Germinal center (tissue), 1 donor: ENCODE measurements at regions not wholly inside any gene's neighbourhood (a gene's known extent, or its start where the extent isn't known, plus 50 kb on each side); places are given as distances from the start of the nearest gene placed in this dataset.

Experiments used
- DNase-seq: peaks from one replicate; pipeline ENCODE4 v3.0.0; 2012; ENCODE audit warnings: mixed read lengths, low spot score

- no peak for DNase-seq
Observed at GRCh38 chr6:43966853-43967718, 160.2 kb downstream of the MRPL14 start.

GRCh38 chr6:43966374-43966658 is 160.9 kb downstream of the MRPL14 start:
- no peak for DNase-seq

- DNase-seq: no peak
Observed at GRCh38 chr6:43965628-43966373, 161.5 kb downstream of the MRPL14 start.

DNA sequence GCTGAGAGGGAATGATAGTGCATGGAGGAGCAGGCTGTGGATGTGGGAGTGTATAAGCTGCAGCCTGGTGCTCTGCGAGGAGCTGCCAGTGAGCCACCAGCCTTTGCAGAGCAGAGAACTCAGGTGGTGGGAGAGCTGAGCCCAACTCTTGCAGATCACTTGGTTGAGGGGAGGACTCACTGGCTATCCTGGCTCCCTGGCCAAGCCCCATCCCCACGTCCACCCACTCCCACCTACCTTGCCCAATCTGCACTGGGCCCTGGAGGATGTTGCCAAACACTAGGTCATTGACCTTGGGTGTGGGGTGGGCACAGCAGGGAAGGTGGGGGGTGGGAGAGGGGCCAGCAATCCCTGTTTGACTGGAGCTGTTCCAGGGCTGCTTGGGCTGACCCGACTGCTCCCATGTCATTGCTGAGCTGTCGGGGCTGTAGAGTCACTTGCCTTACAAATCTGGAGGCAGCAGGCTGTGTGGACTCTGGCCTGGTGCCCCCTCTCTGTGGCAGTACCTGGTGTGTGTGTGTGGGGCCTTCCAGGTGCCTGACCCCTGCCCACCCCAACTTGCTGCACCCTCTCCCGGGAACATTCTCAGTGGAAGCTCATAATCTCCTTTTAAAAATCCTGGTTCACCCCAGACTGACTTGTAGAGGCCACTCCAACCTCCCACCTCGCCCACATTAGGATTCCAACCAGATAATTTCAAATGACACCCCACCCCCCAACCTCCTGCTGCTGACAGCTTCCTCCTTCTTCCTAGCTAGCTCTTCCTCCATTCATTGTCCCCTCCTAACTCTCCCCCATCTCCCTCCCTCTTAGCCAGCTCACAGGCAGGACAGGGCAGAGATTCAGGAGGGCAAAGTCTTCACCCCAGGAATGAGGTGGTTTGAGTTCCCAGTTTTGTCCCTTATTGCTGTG is 162.3 kb downstream of the MRPL14 start:
- DNase-seq: no peak

- no peak for DNase-seq
Observed at GRCh38 chr6:43963877-43964658, 163.2 kb downstream of the MRPL14 start.

DNA sequence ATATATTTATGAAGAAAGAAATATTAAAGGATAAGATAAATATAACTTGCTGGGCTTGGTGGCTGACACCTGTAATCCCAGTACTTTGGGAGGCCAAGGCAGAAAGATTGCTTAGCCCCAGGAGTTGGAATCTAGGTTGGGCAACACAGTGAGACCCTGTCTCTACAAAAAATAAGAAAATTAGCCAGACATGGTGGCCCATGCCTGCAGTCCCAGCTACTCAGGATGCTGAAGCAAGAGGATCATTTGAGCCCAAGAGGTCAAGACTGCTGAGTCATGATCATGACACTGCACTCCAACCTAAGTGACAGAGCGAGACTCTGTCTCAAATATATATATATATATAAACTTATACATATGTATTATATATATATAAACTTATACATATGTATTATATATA is 164.0 kb downstream of the MRPL14 start:
- DNase-seq: no peak

DNA sequence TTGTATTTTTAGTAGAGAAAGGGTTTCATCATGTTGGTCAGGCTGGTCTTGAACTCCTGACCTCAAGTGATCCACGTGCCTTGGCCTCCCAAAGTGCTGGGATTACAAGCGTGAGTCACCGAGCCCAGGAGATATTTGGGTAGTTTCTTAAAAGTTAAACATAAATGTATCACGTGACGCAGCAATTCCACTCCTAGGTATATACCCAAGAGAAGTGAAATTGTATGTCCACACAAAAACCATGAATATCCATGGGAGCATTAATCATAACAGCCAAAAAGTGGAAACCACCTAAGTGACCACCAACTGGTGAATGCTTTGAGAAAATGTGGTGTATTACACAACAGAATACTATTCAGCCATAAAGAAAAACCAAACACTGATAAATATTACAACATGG is 164.8 kb downstream of the MRPL14 start:
- no peak for DNase-seq

GRCh38 chr6:43957273-43957672 is 170.0 kb downstream of the MRPL14 start:
- no peak for DNase-seq

- DNase-seq: no peak
Observed at GRCh38 chr6:43956478-43956877, 170.8 kb downstream of the MRPL14 start.

DNA sequence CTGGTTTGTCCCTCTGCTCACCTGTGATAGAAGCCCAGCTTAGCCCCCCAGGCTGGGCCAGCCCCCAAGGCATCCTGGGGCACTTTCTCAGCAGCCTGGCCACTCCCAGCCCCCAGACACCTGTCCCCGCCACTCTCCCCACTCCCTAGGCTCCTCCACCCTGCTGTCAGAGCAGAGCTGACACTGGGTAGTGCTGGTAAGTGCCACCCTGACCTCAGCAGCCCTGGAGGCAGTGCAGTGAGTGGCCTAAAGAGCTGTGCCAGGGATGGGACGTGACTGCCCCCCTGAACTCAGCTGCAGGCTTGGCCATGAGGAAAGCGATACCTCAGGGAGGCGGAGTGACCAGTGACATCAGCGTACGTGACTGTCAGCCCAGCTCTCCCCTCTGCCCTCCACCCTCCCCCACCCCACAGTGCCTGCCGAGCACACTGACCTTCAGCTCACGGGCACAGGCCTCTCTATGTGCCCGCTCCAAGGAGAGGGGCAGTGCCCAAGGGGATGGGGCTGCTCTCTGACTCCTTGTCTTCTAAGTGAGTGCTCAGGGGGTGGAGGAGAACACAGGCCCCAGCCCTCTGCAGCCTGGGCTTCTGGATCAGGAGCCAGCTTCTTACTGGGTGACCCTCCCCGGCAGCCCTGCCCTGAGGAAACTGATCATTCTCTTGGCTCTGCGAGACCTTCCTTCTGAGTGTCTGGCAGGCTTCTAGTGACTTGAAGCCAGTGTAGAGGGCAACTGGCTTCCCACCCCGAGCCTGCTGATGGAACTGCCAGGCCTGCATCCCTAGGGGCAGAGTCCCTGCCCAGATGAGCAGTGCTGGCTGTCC is 172.7 kb downstream of the MRPL14 start:
- no peak for DNase-seq

- no peak for DNase-seq
Observed at GRCh38 chr6:43953794-43954310, 173.4 kb downstream of the MRPL14 start.

DNA sequence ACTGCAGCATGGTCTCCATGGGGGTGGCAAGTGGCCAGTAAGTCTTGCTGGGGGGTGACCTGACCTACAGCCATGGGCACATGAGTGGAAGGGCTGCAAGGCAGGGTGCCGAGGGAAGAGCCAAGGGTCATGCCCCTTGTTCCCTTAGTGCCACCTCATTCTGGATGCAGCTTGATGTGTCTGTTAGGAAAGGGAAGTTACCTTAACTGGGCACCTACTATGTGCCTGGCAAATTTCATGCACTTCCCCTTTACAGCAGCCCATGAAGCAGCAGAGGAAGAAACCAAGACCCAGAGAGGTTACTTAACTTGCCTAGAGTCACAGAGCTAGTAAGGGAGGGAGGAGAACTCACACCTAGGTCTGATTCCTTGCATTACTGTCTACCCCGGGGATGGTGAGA is 174.0 kb downstream of the MRPL14 start:
- DNase-seq: no peak

GRCh38 chr6:43952746-43953145 is 174.5 kb downstream of the MRPL14 start:
- no peak for DNase-seq

DNA sequence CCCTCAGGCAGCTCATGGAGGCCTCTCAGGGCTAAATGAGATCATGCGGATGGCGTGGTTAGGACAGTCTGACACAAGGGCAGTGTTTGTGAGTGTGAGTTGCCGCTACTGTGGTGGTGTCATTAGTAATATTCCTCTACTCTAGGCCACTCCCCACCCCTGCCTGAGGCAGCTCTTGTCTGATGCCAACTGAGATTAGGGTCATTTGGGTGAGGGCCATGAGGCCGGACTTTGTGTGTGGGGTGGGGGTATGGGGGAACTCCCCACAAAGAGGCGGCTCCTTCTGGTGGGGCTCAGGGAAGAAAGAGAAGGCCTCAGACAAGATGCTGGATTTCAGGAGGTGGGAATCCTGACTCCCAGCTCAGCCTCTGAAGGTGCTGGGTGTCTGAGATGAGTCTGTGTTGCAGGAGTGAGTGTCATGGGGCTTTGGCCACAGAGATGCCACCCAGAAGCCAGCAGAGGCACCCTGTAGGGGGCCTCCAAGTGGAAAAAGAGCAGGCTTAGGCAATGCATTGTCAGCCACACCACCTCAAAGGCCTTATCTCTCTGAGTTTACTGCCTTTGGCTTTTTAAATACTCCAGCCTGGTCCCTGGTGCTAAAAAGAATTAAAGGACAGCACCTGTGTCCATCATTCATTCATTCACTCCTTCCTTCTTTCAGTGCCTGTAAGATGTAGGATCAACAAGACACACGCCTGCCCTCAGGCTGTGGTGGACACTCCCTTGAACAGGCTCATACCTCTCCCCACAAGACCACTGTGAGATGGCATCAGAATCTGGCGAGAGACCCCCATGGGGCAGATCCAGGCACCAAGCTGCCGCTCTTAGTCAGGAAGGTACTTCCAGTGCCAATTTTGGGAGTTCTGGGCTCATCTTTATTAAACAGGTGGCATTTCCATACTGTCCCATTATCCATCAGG is 175.2 kb downstream of the MRPL14 start:
- DNase-seq: no peak

- no peak for DNase-seq
Observed at GRCh38 chr6:43951063-43951755, 176.0 kb downstream of the MRPL14 start.

GRCh38 chr6:43950731-43951062 is 176.6 kb downstream of the MRPL14 start:
- no peak for DNase-seq

DNA sequence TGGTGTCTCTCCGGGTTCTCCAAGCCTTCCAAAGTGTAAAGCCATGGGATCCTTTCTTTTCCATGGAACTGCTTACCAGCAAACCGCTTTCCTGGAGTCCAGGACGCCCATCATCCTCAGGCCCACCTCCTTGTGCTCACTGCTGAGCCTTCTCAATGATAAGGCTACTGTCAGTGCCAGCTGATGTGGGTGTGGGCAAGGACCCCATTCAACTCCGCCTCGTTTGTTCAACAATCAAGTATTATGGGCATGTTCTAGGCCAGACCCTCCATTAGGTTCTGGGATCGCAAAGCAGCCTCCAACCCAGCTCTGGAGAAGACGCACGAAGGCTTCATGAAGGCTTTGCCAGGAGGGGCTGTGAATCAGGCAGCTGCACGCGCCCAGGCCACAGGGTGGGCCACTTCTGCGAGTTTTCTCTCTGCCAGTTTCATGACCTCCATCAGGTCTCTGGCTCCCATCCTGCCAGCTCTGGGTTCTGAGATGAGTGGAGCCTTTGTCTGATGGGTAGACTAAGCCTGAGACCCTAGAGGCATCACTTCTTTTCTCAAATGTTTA is 177.1 kb downstream of the MRPL14 start:
- DNase-seq: no peak

DNA sequence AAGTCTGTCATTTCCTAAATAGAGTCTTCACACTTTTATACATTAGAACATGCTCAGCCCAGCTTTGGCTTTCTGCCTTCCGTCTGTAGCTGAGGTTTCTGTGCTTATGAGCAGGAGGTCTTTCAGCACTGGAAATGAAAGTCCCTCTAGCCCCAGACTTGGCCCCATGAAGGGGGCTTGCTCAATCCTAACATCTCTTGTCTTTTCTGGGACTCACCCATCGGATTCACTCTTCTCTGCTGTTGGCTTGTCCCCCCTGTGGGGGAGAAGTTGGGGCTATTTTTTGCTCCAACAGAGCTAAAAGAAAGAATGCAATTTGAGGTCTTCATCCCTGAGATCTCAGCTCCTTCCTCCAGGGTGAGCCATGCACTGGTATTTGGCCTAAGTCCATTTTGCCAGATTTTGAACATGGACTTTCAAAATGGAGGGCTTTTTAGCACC is 177.7 kb downstream of the MRPL14 start:
- DNase-seq: no peak
